DOHH2 (cell line): ENCODE measurements at regions not wholly inside any gene's neighbourhood (a gene's known extent, or its start where the extent isn't known, plus 50 kb on each side); places are given as distances from the start of the nearest gene placed in this dataset.
A peak's percentile ranks its signal among the peaks of the same experiment; 100 is the strongest.

ENCODE experiments used
- H3F3A ChIP-seq: fragments of 200-600 bp; sonication (generic), shearing (Covaris generic); 2 replicates; pipeline ENCODE4 v1.6.0; 2016; ENCODE audit warnings: antibody characterized with exemption, mild to moderate bottlenecking; ENCODE audit not compliant: control insufficient read depth, insufficient read depth
- H3K27ac ChIP-seq: fragments of 200-600 bp; sonication (generic); 2 replicates; pipeline ENCODE4 v1.5.1; 2014; ENCODE audit warnings: low read depth, mild to moderate bottlenecking, low read length, moderate library complexity
- H3K27me3 ChIP-seq: fragments of 200-600 bp; sonication (generic); 2 replicates; pipeline ENCODE4 v1.6.1; 2014; ENCODE audit warnings: mild to moderate bottlenecking, low read length, mixed read lengths; ENCODE audit not compliant: control insufficient read depth
- H3K36me3 ChIP-seq: fragments of 200-600 bp; sonication (generic); 2 replicates; pipeline ENCODE4 v1.6.1; 2014; ENCODE audit warnings: mild to moderate bottlenecking, low read length, moderate library complexity, mixed read lengths; ENCODE audit not compliant: control insufficient read depth
- H3K4me1 ChIP-seq: fragments of 200-600 bp; sonication (generic); 2 replicates; pipeline ENCODE4 v1.6.1; 2014; ENCODE audit warnings: mild to moderate bottlenecking, low read length, mixed read lengths; ENCODE audit not compliant: control insufficient read depth
- H3K4me2 ChIP-seq: fragments of 200-600 bp; sonication (generic); 2 replicates; pipeline ENCODE4 v1.6.0; 2014; ENCODE audit warnings: mild to moderate bottlenecking, low read length, moderate library complexity
- H3K4me3 ChIP-seq: fragments of 200-600 bp; sonication (generic); 2 replicates; pipeline ENCODE4 v1.5.1; 2014; ENCODE audit warnings: mild to moderate bottlenecking, low read length, mixed read lengths
- H3K79me2 ChIP-seq: fragments of 200-600 bp; sonication (generic); 2 replicates; pipeline ENCODE4 v1.6.1; 2014; ENCODE audit warnings: mild to moderate bottlenecking, low read length, mixed read lengths; ENCODE audit not compliant: control insufficient read depth
- H3K9me2 ChIP-seq: fragments of 200-600 bp; sonication (generic); replicated peaks from 2 replicates; pipeline ENCODE4 v1.6.1; 2014; ENCODE audit warnings: mild to moderate bottlenecking, low read length, mixed read lengths; ENCODE audit not compliant: control insufficient read depth
- H3K9me3 ChIP-seq: fragments of 200-600 bp; sonication (generic); 2 replicates; pipeline ENCODE4 v1.6.1; 2014; ENCODE audit warnings: antibody characterized with exemption, low read length, mixed read lengths; ENCODE audit not compliant: control insufficient read depth, insufficient read depth
- H4K20me1 ChIP-seq: fragments of 200-600 bp; sonication (generic); 2 replicates; pipeline ENCODE4 v1.6.0; 2014; ENCODE audit warnings: low read depth, mild to moderate bottlenecking, antibody characterized with exemption, low read length, moderate library complexity; ENCODE audit not compliant: control insufficient read depth, insufficient read depth
- CTCF ChIP-seq: fragments of 200-600 bp; sonication (generic); IDR thresholded peaks from one replicate; pipeline ENCODE4 v1.5.1; 2014; ENCODE audit warnings: antibody characterized with exemption, mild to moderate bottlenecking, low read depth, low read length; ENCODE audit not compliant: poor library complexity, severe bottlenecking
- EZH2phosphoT487 ChIP-seq: fragments of 200-600 bp; sonication (generic); IDR thresholded peaks from 2 replicates; pipeline ENCODE4 v1.6.1; 2017; ENCODE audit warnings: borderline replicate concordance, mild to moderate bottlenecking, antibody characterized with exemption, low read length, moderate library complexity, mixed read lengths

- H3K36me3 ChIP-seq = no peaks in the 10 kb centered on the region
- peaks cover 94% of the 10 kb centered on the region for H3K4me1 ChIP-seq
- peak overlapping the region; percentile 18; the same call in 1 of the 2 replicates for H3K4me2 ChIP-seq
- no peaks in the 10 kb centered on the region for H4K20me1 ChIP-seq
- H3K9me2 ChIP-seq = no peaks in the 10 kb centered on the region
- TF ChIP-seq CTCF (no peak), EZH2phosphoT487 (no peak)
- peaks cover 7% of the 10 kb centered on the region for H3K79me2 ChIP-seq
- no peaks in the 10 kb centered on the region for H3K9me3 ChIP-seq
- H3K4me3 ChIP-seq = no peak overlapping the region
- no peaks in the 10 kb centered on the region for H3K27me3 ChIP-seq
- H3K27ac ChIP-seq = no peak overlapping the region
- H3F3A ChIP-seq = peaks cover 36% of the 10 kb centered on the region
These were observed 58.5 kb upstream of the FNDC1 start for GRCh38 chr6:159110748-159111147.

GRCh38 chr6:159110013-159110412, 59.2 kb upstream of the FNDC1 start:
- TF ChIP-seq EZH2phosphoT487 = no peak
- TF ChIP-seq CTCF = peak; percentile 93
- Histone ChIP-seq H4K20me1 (no peaks in the 10 kb centered on the region), H3K4me2 (peak overlapping the region; percentile 18)

GRCh38 chr6:159109391-159109790, 59.8 kb upstream of the FNDC1 start:
- Histone ChIP-seq H3K79me2 (no peaks in the 10 kb centered on the region), H4K20me1 (no peaks in the 10 kb centered on the region), H3K27ac (peak overlapping the region; percentile 93; the same call in 1 of the 2 replicates), H3K4me1 (peaks cover 94% of the 10 kb centered on the region), H3K9me2 (no peaks in the 10 kb centered on the region), H3K36me3 (no peaks in the 10 kb centered on the region; the same call in 1 of the 2 replicates), H3K9me3 (no peaks in the 10 kb centered on the region), H3K27me3 (no peaks in the 10 kb centered on the region), H3K4me2 (0 out of 2 replicates have a peak overlapping the region, but pooled peaks have one; percentile 7), H3F3A (peaks cover 45% of the 10 kb centered on the region), H3K4me3 (no peak overlapping the region)
- TF ChIP-seq CTCF (no peak), EZH2phosphoT487 (no peak)

More at GRCh38 chr6:159110013-159110412, 59.2 kb upstream of the FNDC1 start:
- no peaks in the 10 kb centered on the region; the same call in 1 of the 2 replicates for H3K36me3 ChIP-seq
- H3K4me3 ChIP-seq = no peak overlapping the region
- no peaks in the 10 kb centered on the region for H3K9me2 ChIP-seq
- H3F3A ChIP-seq = peaks cover 40% of the 10 kb centered on the region
- no peak overlapping the region for H3K27ac ChIP-seq
- peaks cover 94% of the 10 kb centered on the region for H3K4me1 ChIP-seq
- H3K27me3 ChIP-seq = no peaks in the 10 kb centered on the region
- no peaks in the 10 kb centered on the region for H3K9me3 ChIP-seq
- no peaks in the 10 kb centered on the region; the same call in 1 of the 2 replicates for H3K79me2 ChIP-seq
